Stimulated activated CD4-positive, alpha-beta T cell treated with anti-CD3 and anti-CD28 coated beads, Interleukin-4, amount 100 ng/mL, for 24 hours (primary cell): ENCODE measurements at regions not wholly inside any gene's neighbourhood (a gene's known extent, or its start where the extent isn't known, plus 50 kb on each side); places are given as distances from the start of the nearest gene placed in this dataset.

Experiments
- DNase-seq: peaks from one replicate; pipeline ENCODE4 v3.0.0-alpha.2; 2020

- no peak for DNase-seq
Observed at GRCh38 chr10:10788761-10789160, 228.9 kb upstream of the CELF2 start.

GRCh38 chr10:10791869-10792268 lies 225.8 kb upstream of the CELF2 start:
- no peak for DNase-seq

- DNase-seq, result no peak
Observed at GRCh38 chr10:10792681-10793080, 225.0 kb upstream of the CELF2 start.

GRCh38 chr10:10794046-10794445 lies 223.6 kb upstream of the CELF2 start:
- no peak for DNase-seq

- no peak for DNase-seq
Observed at GRCh38 chr10:10794791-10795191, 222.9 kb upstream of the CELF2 start.

GRCh38 chr10:10796061-10796773 lies 221.5 kb upstream of the CELF2 start:
- DNase-seq, result no peak

- DNase-seq, result no peak
Observed at GRCh38 chr10:10796774-10797415, 220.8 kb upstream of the CELF2 start.

GRCh38 chr10:10797513-10797912 lies 220.2 kb upstream of the CELF2 start:
- no peak for DNase-seq

- DNase-seq, result no peak
Observed at GRCh38 chr10:10798102-10798863, 219.4 kb upstream of the CELF2 start.

- no peak for DNase-seq
Observed at GRCh38 chr10:10798864-10799192, 218.8 kb upstream of the CELF2 start.

- DNase-seq, result no peak
Observed at GRCh38 chr10:10800961-10801360, 216.7 kb upstream of the CELF2 start.

GRCh38 chr10:10803278-10803677 lies 214.4 kb upstream of the CELF2 start:
- DNase-seq, result no peak

GRCh38 chr10:10804061-10804460 lies 213.6 kb upstream of the CELF2 start:
- no peak for DNase-seq

- DNase-seq, result no peak
Observed at GRCh38 chr10:10804998-10805740, 212.5 kb upstream of the CELF2 start.

GRCh38 chr10:10807106-10807505 lies 210.6 kb upstream of the CELF2 start:
- DNase-seq, result no peak

GRCh38 chr10:10811562-10811961 lies 206.1 kb upstream of the CELF2 start:
- no peak for DNase-seq

- no peak for DNase-seq
Observed at GRCh38 chr10:10813656-10814055, 204.0 kb upstream of the CELF2 start.

GRCh38 chr10:10814069-10814468 lies 203.6 kb upstream of the CELF2 start:
- no peak for DNase-seq

- no peak for DNase-seq
Observed at GRCh38 chr10:10816447-10816846, 201.2 kb upstream of the CELF2 start.

GRCh38 chr10:10817609-10818008 lies 200.1 kb upstream of the CELF2 start:
- DNase-seq, result no peak

- no peak for DNase-seq
Observed at GRCh38 chr10:10818082-10818481, 199.6 kb upstream of the CELF2 start.

GRCh38 chr10:10819206-10819856 lies 198.3 kb upstream of the CELF2 start:
- DNase-seq, result no peak

- no peak for DNase-seq
Observed at GRCh38 chr10:10821926-10822325, 195.7 kb upstream of the CELF2 start.
